ENCODE measurements at regions not wholly inside any gene's neighbourhood (a gene's known extent, or its start where the extent isn't known, plus 50 kb on each side); places are given as distances from the start of the nearest gene placed in this dataset.

- Mint-ChIP-seq H3K9me3 (no peaks in the 10 kb centered on the region), H3K27me3 (no peaks in the 10 kb centered on the region), H3K4me1 (ENCODE audit: low read depth in 2 of 2) (peaks cover 0 to 3% of the 10 kb centered on the region in 2 donors), H3K27ac (no peak overlapping the region), H3K4me3 (no peak overlapping the region), H3K36me3 (ENCODE audit: insufficient read depth) (peaks cover 3% of the 10 kb centered on the region)
- DNase-seq, result no peak
- ATAC-seq (replicated peaks), result no peak
These were observed 548.3 kb upstream of the TBL1XR1 start for GRCh38 chr3:177745607-177746005.

DNA sequence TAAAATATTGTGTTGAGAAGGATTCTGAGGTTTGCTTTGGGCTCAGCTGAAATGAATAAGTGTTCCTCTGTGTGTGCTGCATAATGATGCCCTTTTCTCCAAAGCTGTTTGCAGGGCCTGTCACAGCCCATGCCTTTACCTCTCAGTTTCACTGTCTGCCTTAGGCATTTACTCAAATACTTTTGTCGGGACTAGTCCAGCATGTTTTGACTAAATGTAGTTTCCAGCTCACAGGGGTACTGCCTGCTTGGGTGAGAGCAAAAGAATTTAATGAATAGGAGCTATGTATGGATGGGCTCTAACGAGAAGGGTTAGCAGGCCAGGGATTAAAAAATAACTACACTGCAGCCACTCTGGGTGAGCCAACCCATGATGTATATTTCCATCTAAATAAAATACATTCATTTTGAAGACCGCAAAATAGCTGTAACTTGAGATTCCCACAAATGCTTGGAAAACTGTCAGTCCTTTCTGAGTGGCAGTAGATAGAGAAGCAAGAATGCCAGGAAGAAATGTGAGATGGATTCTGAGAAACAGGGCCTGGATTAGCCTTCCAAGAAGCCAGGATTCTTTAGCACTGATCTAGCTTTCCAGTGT is 549.2 kb upstream of the TBL1XR1 start:
- ATAC-seq (replicated peaks) (no peak), DNase-seq (no peak)
- H3K4me1 Mint-ChIP-seq (ENCODE audit: low read depth in 2 of 2), result peaks cover 0 to 4% of the 10 kb centered on the region in 2 donors

DNA sequence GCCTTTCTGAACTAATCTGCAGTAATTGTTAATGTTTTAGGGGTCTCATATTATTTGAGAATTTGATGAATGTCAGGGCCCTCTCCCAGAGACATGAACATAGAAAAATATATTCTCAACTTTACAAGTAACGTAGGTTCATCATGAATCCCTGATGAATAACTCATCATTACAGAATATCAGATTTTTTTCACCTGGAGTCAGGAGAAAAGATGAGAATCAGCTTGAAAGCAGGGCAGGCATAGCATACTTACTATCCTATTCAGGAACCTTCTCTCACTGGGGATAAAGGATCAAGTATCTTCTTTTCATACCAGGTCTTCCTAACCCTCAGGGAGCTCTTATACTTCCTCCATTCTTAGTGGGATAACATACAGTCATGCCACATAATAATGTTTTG is 552.6 kb upstream of the TBL1XR1 start:
- peaks cover 3% of the 10 kb centered on the region for H3K36me3 Mint-ChIP-seq (ENCODE audit: insufficient read depth)
- ATAC-seq (replicated peaks), result no peak
- no peaks in the 10 kb centered on the region for H3K27me3 Mint-ChIP-seq
- no peak overlapping the region for H3K27ac Mint-ChIP-seq
- no peak overlapping the region for H3K4me3 Mint-ChIP-seq
- H3K9me3 Mint-ChIP-seq, result no peaks in the 10 kb centered on the region
- no peak for DNase-seq
- peaks cover 4 to 8% of the 10 kb centered on the region in 2 donors for H3K4me1 Mint-ChIP-seq (ENCODE audit: low read depth in 2 of 2)

More for the DNA sequence above, 549.2 kb upstream of the TBL1XR1 start:
- H3K36me3 Mint-ChIP-seq (ENCODE audit: insufficient read depth), result peaks cover 3% of the 10 kb centered on the region
- H3K27ac Mint-ChIP-seq, result no peak overlapping the region
- no peak overlapping the region for H3K4me3 Mint-ChIP-seq
- no peaks in the 10 kb centered on the region for H3K9me3 Mint-ChIP-seq
- H3K27me3 Mint-ChIP-seq, result no peaks in the 10 kb centered on the region

GRCh38 chr3:177750436-177750835 is 553.2 kb upstream of the TBL1XR1 start:
- Mint-ChIP-seq H3K4me3 (no peak overlapping the region), H3K4me1 (ENCODE audit: low read depth in 2 of 2) (peaks cover 4 to 8% of the 10 kb centered on the region in 2 donors), H3K27me3 (no peaks in the 10 kb centered on the region), H3K9me3 (no peaks in the 10 kb centered on the region), H3K36me3 (ENCODE audit: insufficient read depth) (peaks cover 3% of the 10 kb centered on the region), H3K27ac (no peak overlapping the region)
- DNase-seq (no peak), ATAC-seq (replicated peaks) (no peak)

- H3K4me3 Mint-ChIP-seq, result no peak overlapping the region
- H3K27me3 Mint-ChIP-seq, result no peaks in the 10 kb centered on the region
- peaks cover 3% of the 10 kb centered on the region for H3K36me3 Mint-ChIP-seq (ENCODE audit: insufficient read depth)
- H3K27ac Mint-ChIP-seq, result no peak overlapping the region
- ATAC-seq (replicated peaks) (no peak), DNase-seq (no peak)
- peaks cover 4 to 8% of the 10 kb centered on the region in 2 donors for H3K4me1 Mint-ChIP-seq (ENCODE audit: low read depth in 2 of 2)
- no peaks in the 10 kb centered on the region for H3K9me3 Mint-ChIP-seq
These were observed 554.5 kb upstream of the TBL1XR1 start for GRCh38 chr3:177751770-177752169.

- no peaks in the 10 kb centered on the region for H3K27me3 Mint-ChIP-seq
- H3K27ac Mint-ChIP-seq, result peak overlapping the region in 1 of 2 donors; percentile 33
- peaks cover 2% of the 10 kb centered on the region for H3K36me3 Mint-ChIP-seq (ENCODE audit: insufficient read depth)
- ATAC-seq (replicated peaks) (no peak), DNase-seq (no peak)
- H3K9me3 Mint-ChIP-seq, result no peaks in the 10 kb centered on the region
- H3K4me3 Mint-ChIP-seq, result no peak overlapping the region
- H3K4me1 Mint-ChIP-seq (ENCODE audit: low read depth in 2 of 2), result peaks cover 4 to 5% of the 10 kb centered on the region in 2 donors
These were observed 555.5 kb upstream of the TBL1XR1 start for GRCh38 chr3:177752831-177753230.

GRCh38 chr3:177753451-177754155 is 556.3 kb upstream of the TBL1XR1 start:
- Mint-ChIP-seq H3K4me3 (no peak overlapping the region), H3K9me3 (no peaks in the 10 kb centered on the region), H3K27ac (peak overlapping the region in 1 of 2 donors; percentile 33), H3K27me3 (no peaks in the 10 kb centered on the region), H3K4me1 (ENCODE audit: low read depth in 2 of 2) (peaks cover 4 to 5% of the 10 kb centered on the region in 2 donors), H3K36me3 (ENCODE audit: insufficient read depth) (no peaks in the 10 kb centered on the region)
- ATAC-seq (replicated peaks), result no peak
- DNase-seq, result no peak

- no peak for DNase-seq
- ATAC-seq (replicated peaks), result no peak
- H3K4me3 Mint-ChIP-seq, result no peak overlapping the region
- no peak overlapping the region for H3K27ac Mint-ChIP-seq
- no peaks in the 10 kb centered on the region for H3K27me3 Mint-ChIP-seq
- no peaks in the 10 kb centered on the region for H3K9me3 Mint-ChIP-seq
- H3K36me3 Mint-ChIP-seq (ENCODE audit: insufficient read depth), result no peaks in the 10 kb centered on the region
- H3K4me1 Mint-ChIP-seq (ENCODE audit: low read depth in 2 of 2), result peaks cover 4 to 5% of the 10 kb centered on the region in 2 donors
These were observed 557.2 kb upstream of the TBL1XR1 start for GRCh38 chr3:177754508-177754921.

GRCh38 chr3:177758126-177758525 is 560.8 kb upstream of the TBL1XR1 start:
- Mint-ChIP-seq H3K36me3 (ENCODE audit: insufficient read depth) (no peaks in the 10 kb centered on the region), H3K27ac (no peak overlapping the region), H3K4me3 (no peak overlapping the region), H3K4me1 (ENCODE audit: low read depth in 2 of 2) (peaks cover 3 to 4% of the 10 kb centered on the region in 2 donors), H3K9me3 (peaks cover 0 to 3% of the 10 kb centered on the region in 2 donors), H3K27me3 (no peaks in the 10 kb centered on the region)
- ATAC-seq (replicated peaks) (no peak), DNase-seq (no peak)

GRCh38 chr3:177760803-177761202 is 563.5 kb upstream of the TBL1XR1 start:
- Mint-ChIP-seq H3K27ac (no peak overlapping the region), H3K4me3 (no peak overlapping the region), H3K9me3 (peaks cover 0 to 3% of the 10 kb centered on the region in 2 donors), H3K27me3 (no peaks in the 10 kb centered on the region), H3K36me3 (ENCODE audit: insufficient read depth) (no peaks in the 10 kb centered on the region), H3K4me1 (ENCODE audit: low read depth in 2 of 2) (no peaks in the 10 kb centered on the region)
- ATAC-seq (replicated peaks), result no peak
- DNase-seq, result no peak

DNA sequence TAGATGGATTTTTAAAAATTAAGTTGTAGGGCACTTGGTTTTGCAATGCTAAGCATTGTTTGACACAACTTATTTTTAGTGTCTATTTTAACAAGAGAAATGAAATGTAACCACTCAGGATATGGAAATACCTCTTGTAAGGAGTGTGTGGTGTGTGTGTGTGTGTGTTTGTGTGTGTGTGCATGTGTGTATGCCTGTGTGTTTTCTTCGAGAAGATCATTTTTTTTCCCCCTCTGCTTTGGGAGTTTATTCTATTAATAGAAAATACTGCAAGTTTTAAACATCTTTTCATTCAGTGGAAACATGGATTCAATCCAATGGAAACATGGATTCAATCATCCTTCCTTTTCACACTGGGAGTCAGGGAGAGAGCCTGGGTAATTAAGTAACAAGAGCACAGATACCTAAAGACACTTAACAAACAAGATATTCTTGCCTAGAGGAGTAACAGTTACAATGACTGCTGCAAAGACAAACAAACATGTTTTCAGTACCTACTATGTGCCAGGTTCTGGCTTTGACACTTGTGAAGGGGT is 567.2 kb upstream of the TBL1XR1 start:
- no peak for ATAC-seq (replicated peaks)
- Mint-ChIP-seq H3K9me3 (peaks cover 0 to 6% of the 10 kb centered on the region in 2 donors), H3K27me3 (no peaks in the 10 kb centered on the region), H3K4me1 (ENCODE audit: low read depth in 2 of 2) (no peaks in the 10 kb centered on the region), H3K27ac (no peak overlapping the region), H3K36me3 (ENCODE audit: insufficient read depth) (no peaks in the 10 kb centered on the region), H3K4me3 (no peak overlapping the region)
- DNase-seq, result no peak

- Mint-ChIP-seq H3K27me3 (no peaks in the 10 kb centered on the region), H3K27ac (no peak overlapping the region), H3K9me3 (peaks cover 0 to 6% of the 10 kb centered on the region in 2 donors), H3K4me3 (no peak overlapping the region), H3K36me3 (ENCODE audit: insufficient read depth) (no peaks in the 10 kb centered on the region), H3K4me1 (ENCODE audit: low read depth in 2 of 2) (no peaks in the 10 kb centered on the region)
- ATAC-seq (replicated peaks) (no peak), DNase-seq (no peak)
These were observed 567.7 kb upstream of the TBL1XR1 start for GRCh38 chr3:177764933-177765332.

DNA sequence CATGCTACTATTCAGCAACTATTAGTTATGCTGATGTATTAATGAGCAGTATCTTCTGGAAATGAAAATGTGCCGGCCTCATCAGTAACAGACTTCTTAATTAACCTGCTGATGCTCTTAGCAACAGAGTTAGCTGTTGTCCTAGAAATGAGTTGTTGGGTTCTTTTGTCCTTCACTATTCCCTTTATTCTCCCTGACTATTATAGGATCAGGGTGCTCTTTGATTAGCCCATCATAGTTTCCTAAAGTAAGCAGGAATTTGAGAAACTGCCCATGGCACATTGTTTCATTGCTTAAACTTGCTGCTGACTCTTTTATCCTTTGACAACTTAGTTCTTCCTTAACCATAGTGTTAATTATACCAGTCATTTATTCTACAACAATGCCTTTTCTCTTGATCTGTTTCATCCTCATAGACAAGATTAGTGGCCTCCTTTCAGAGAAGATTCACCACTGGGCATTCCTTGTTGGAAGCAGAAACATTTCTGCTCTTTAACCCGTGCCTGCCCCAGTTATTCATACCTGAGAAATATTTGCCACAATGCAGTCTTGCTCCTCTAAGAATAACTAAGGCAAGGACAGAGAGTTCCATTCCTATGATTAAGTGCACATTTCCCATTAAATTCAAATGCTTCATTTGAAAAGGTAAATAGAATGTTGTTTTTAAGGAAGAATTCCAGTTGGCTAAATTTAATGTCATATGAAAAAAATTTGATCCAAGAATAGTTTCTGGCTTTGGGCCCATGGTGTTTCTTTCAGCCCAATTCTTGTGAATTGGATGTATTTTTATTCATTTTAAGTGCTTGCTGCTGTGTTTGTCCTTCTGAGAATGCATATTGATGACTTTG is 573.3 kb upstream of the TBL1XR1 start:
- Mint-ChIP-seq H3K27ac (no peak overlapping the region), H3K27me3 (no peaks in the 10 kb centered on the region), H3K4me3 (no peak overlapping the region), H3K9me3 (peaks cover 0 to 3% of the 10 kb centered on the region in 2 donors), H3K36me3 (ENCODE audit: insufficient read depth) (no peaks in the 10 kb centered on the region), H3K4me1 (ENCODE audit: low read depth in 2 of 2) (peaks cover 0 to 3% of the 10 kb centered on the region in 2 donors)
- ATAC-seq (replicated peaks) (no peak), DNase-seq (no peak)

Data from effector memory CD8-positive, alpha-beta T cell (primary cell).